ENCODE measurements at regions not wholly inside any gene's neighbourhood (a gene's known extent, or its start where the extent isn't known, plus 50 kb on each side); places are given as distances from the start of the nearest gene placed in this dataset.

- DNase-seq (ENCODE audit: extremely low read depth, low read depth) = peak; percentile 10
- TF ChIP-seq CTCF (IDR thresholded peaks at IDR 0.05; ENCODE audit: low read depth, low read length) = no peak
These were observed 194.6 kb upstream of the DYNLRB2 start for GRCh38 chr16:80346111-80346632.

DNA sequence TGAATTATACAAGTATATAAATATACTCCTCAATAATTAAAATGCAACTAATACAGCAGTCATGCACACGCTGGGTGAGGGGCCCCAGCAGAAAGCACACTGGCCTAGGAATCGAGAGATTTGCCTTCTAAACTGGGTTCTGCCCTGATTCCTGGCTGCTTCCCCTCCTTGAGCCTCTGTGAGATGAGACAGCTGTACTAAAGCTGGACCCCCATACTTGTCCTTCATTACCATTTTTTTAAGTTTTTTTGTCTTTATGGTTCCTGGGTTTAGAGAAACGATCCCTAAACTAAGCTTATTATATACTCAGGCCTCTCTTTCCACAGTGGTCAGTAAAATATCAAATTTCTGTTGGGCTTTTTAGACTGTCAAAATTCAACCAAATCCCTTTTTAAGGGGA, 195.1 kb upstream of the DYNLRB2 start:
- no peak for TF ChIP-seq CTCF (IDR thresholded peaks at IDR 0.05; ENCODE audit: low read depth, low read length)
- no peak for DNase-seq (ENCODE audit: extremely low read depth, low read depth)

GRCh38 chr16:80344570-80344969, 196.2 kb upstream of the DYNLRB2 start:
- no peak for DNase-seq (ENCODE audit: extremely low read depth, low read depth)
- TF ChIP-seq CTCF (IDR thresholded peaks at IDR 0.05; ENCODE audit: low read depth, low read length) = no peak

DNA sequence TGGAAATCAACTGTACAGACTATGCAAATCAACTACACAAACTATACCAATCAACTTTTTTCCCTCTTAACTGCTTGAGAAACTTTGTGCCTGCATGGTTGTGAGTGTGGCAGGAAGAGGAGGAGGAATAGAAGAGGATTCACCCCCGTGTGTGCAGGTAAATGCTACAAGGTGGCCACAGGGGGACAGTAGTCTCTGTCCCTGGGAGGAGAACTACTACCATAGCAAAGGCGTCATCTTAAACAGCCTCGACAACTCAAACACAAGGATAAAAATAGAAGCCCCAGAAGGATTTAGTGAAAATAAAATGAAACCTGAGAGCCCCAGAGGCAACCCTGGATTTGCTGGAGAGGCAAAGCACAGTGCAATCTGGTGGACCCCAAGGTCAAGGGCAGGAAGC, 199.5 kb upstream of the DYNLRB2 start:
- no peak for DNase-seq (ENCODE audit: extremely low read depth, low read depth)
- no peak for TF ChIP-seq CTCF (IDR thresholded peaks at IDR 0.05; ENCODE audit: low read depth, low read length)

GRCh38 chr16:80337786-80338185, 203.0 kb upstream of the DYNLRB2 start:
- no peak for TF ChIP-seq CTCF (IDR thresholded peaks at IDR 0.05; ENCODE audit: low read depth, low read length)
- no peak for DNase-seq (ENCODE audit: extremely low read depth, low read depth)

DNA sequence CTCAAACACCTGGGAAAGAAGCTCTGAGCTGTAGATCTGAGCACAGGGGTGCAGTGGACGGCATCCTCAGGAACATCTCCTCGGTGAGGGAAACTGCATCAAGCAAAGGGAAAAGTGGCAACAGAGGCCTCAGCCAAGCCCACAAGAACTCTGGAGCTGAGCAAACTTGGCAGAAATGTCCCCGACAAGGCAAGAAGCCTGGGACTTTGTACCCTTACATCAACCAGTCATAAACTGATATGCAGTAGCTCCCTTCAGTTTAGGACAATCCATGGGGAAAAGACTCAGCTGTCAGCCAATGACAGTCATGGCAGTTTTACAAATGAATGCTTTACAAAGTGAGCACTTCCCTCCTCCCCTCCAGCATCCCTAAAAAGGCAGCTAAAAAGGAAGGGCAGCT, 210.0 kb upstream of the DYNLRB2 start:
- DNase-seq (ENCODE audit: extremely low read depth, low read depth) = no peak
- TF ChIP-seq CTCF (IDR thresholded peaks at IDR 0.05; ENCODE audit: low read depth, low read length) = no peak

GRCh38 chr16:80330150-80330549, 210.6 kb upstream of the DYNLRB2 start:
- no peak for TF ChIP-seq CTCF (IDR thresholded peaks at IDR 0.05; ENCODE audit: low read depth, low read length)
- no peak for DNase-seq (ENCODE audit: extremely low read depth, low read depth)
